K562 (cell line): ENCODE measurements at regions not wholly inside any gene's neighbourhood (a gene's known extent, or its start where the extent isn't known, plus 50 kb on each side); places are given as distances from the start of the nearest gene placed in this dataset.

Experiments used
- GATAD2A ChIP-seq: fragments of 450-650 bp; IDR thresholded peaks from 2 replicates; pipeline ENCODE4 v1.6.1; 2017
- ILK ChIP-seq: fragments of 450-650 bp; IDR thresholded peaks from 2 replicates; pipeline ENCODE4 v1.6.1; 2016; ENCODE audit warnings: missing genetic modification characterization, low read depth, mild to moderate bottlenecking, missing compliant biosample characterization, moderate library complexity, borderline replicate concordance
- NR2C2 ChIP-seq, 2 experiments: fragments of 200-800 bp in 1 of 2; sonication (Bioruptor generic) in 1 of 2; sonication (generic) in 1 of 2; formaldehyde crosslinking in 1 of 2; IDR thresholded peaks; 2 replicates each; pipeline versions ENCODE4 v1.6.1 to v1.8.0; 2016 to 2022; ENCODE audit warnings: mild to moderate bottlenecking in 1 of 2, missing compliant biosample characterization in 1 of 2, missing genetic modification characterization in 1 of 2, missing genetic modification reagents in 1 of 2

GRCh38 chr4:34193451-34194154 is 2050.7 kb downstream of the ARAP2 start:
- TF ChIP-seq NR2C2 (CRISPR knock-in tag; IDR thresholded peaks at IDR 0.05): no peak
- no peak for TF ChIP-seq NR2C2 (tag; IDR thresholded peaks at IDR 0.05)
- no peak for TF ChIP-seq GATAD2A
- TF ChIP-seq ILK (tag): no peak
